22Rv1 (cell line): ENCODE measurements at regions not wholly inside any gene's neighbourhood (a gene's known extent, or its start where the extent isn't known, plus 50 kb on each side); places are given as distances from the start of the nearest gene placed in this dataset.

Source experiments
- CTCF ChIP-seq: fragments of 450-650 bp; IDR thresholded peaks from 2 replicates; pipeline ENCODE4 v1.5.1; 2017; ENCODE audit warnings: mild to moderate bottlenecking
- ZFX ChIP-seq: fragments of 450-650 bp; IDR thresholded peaks from 2 replicates; pipeline ENCODE4 v1.6.1; 2017; ENCODE audit warnings: antibody characterized with exemption, borderline replicate concordance

GRCh38 chr12:90250766-90251165 lies 542.1 kb upstream of the ATP2B1 start:
- TF ChIP-seq CTCF (no peak), ZFX (no peak)
